22Rv1 (cell line): ENCODE measurements at regions not wholly inside any gene's neighbourhood (a gene's known extent, or its start where the extent isn't known, plus 50 kb on each side); places are given as distances from the start of the nearest gene placed in this dataset.
"Not testable (repeated sequence)": the region's sequence is repeated elsewhere in the genome, so short reads cannot be mapped to it uniquely, and the experiment has no call there.

Experiments used
- ZFX ChIP-seq: fragments of 450-650 bp; IDR thresholded peaks from 2 replicates; pipeline ENCODE4 v1.6.1; 2017; ENCODE audit warnings: antibody characterized with exemption, borderline replicate concordance
- TF ChIP-seq, protein P1 (sequence below): fragments of 450-650 bp; IDR thresholded peaks from 2 replicates; pipeline ENCODE4 v1.5.1; 2017; ENCODE audit warnings: mild to moderate bottlenecking

DNA sequence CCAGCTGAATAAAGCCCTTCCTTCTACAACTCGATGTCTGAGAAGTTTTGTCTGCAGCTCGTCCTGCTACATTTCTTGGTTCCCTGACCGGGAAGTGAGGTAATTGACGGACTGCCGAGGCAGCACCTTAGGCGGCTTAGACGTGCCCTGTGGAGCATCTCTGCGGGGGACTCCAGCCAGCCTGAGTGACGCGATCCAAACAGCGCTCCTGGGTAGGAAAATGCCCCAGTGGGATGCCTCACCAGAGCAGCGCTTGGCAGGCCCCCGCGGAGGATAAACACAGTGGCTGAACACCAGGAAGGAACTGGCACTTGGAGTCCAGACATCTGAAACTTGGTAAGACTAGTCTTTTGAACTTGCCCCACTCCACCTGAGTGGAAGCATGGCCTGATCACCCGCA lies 737.3 kb downstream of the COL12A1 start:
- TF ChIP-seq, protein P1, sequence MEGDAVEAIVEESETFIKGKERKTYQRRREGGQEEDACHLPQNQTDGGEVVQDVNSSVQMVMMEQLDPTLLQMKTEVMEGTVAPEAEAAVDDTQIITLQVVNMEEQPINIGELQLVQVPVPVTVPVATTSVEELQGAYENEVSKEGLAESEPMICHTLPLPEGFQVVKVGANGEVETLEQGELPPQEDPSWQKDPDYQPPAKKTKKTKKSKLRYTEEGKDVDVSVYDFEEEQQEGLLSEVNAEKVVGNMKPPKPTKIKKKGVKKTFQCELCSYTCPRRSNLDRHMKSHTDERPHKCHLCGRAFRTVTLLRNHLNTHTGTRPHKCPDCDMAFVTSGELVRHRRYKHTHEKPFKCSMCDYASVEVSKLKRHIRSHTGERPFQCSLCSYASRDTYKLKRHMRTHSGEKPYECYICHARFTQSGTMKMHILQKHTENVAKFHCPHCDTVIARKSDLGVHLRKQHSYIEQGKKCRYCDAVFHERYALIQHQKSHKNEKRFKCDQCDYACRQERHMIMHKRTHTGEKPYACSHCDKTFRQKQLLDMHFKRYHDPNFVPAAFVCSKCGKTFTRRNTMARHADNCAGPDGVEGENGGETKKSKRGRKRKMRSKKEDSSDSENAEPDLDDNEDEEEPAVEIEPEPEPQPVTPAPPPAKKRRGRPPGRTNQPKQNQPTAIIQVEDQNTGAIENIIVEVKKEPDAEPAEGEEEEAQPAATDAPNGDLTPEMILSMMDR, result not testable (repeated sequence)
- TF ChIP-seq ZFX, result not testable (repeated sequence)
